Lung (tissue), 11 donors: ENCODE measurements at regions not wholly inside any gene's neighbourhood (a gene's known extent, or its start where the extent isn't known, plus 50 kb on each side); places are given as distances from the start of the nearest gene placed in this dataset.

Source experiments
- ATAC-seq: fragments of 200-7000 bp; cut with Tn5 transposase; one replicate; pipeline ENCODE4 v1.9.1; 2020; ENCODE audit warnings: moderate number of reproducible peaks; ENCODE audit not compliant: insufficient read depth, low FRiP score
- DNase-seq, 3 donors: peaks; one replicate each; pipeline ENCODE4 v3.0.0-alpha.2; 2013 to 2017
- H3K27ac ChIP-seq, 2 donors: one replicate each; pipeline ENCODE4 v1.5.1; 2013; ENCODE audit warnings: mild to moderate bottlenecking in 2 of 2, moderate library complexity in 2 of 2, control low read depth in 1 of 2, inconsistent platforms in 1 of 2, low read depth in 1 of 2, low read length in 1 of 2
- H3K27me3 ChIP-seq, 3 donors: one replicate each; pipeline ENCODE4 v1.5.1; 2013; ENCODE audit warnings: low read length in 2 of 3; ENCODE audit not compliant: control insufficient read depth in 3 of 3, insufficient read depth in 3 of 3
- H3K36me3 ChIP-seq, 4 donors: one replicate each; pipeline ENCODE4 v1.5.1; 2013; ENCODE audit warnings: low read length in 4 of 4, mild to moderate bottlenecking in 1 of 4, moderate library complexity in 1 of 4; ENCODE audit not compliant: control insufficient read depth in 4 of 4, insufficient read depth in 4 of 4
- H3K4me1 ChIP-seq, 5 donors: one replicate each; pipeline ENCODE4 v1.5.1; 2013; ENCODE audit warnings: low read length in 5 of 5, mild to moderate bottlenecking in 2 of 5, moderate library complexity in 1 of 5; ENCODE audit not compliant: control insufficient read depth in 5 of 5, insufficient read depth in 5 of 5
- H3K4me3 ChIP-seq: one replicate; pipeline ENCODE4 v1.5.1; 2013; ENCODE audit warnings: mild to moderate bottlenecking, control low read depth, moderate library complexity
- H3K9ac ChIP-seq, 2 donors: one replicate each; pipeline ENCODE4 v1.5.1; 2013; ENCODE audit warnings: low read length in 2 of 2, control low read depth in 1 of 2; ENCODE audit not compliant: insufficient read depth in 1 of 2
- H3K9me3 ChIP-seq, 4 donors: one replicate each; pipeline ENCODE4 v1.5.1; 2013; ENCODE audit warnings: low read length in 3 of 4, mild to moderate bottlenecking in 1 of 4, moderate library complexity in 1 of 4; ENCODE audit not compliant: control insufficient read depth in 4 of 4, insufficient read depth in 3 of 4
- CTCF ChIP-seq: IDR thresholded peaks from 2 replicates; pipeline ENCODE4 v1.5.1; 2012; ENCODE audit warnings: mild to moderate bottlenecking; ENCODE audit errors: control extremely low read depth, extremely low read depth
- WGBS, 2 donors: extraction: QIAGEN DNeasy Blood & Tissue Kit; methylation state at CpG; one replicate each; pipeline ENCODE4 v1.1.7; 2013; 5-methylcytosine and 5-hydroxymethylcytosine counted together
- donor health status: control.
- donor health status: control.
- donor health status: Bipolar disorder and iron deficiency.
- donor health status: healthy.
- donor health status: DM: yes; HTN: yes; CAD: no.

- no peak overlapping the region for H3K9ac ChIP-seq
- ATAC-seq = no peak
- no peak for DNase-seq
- H3K4me3 ChIP-seq = no peak overlapping the region
- 21 to 57% methylated on average over 2 of the region's 2 CpGs for WGBS, 2 donors
- H3K36me3 ChIP-seq = no peaks in the 10 kb centered on the region
- H3K27ac ChIP-seq = no peak overlapping the region
- peaks cover 0 to 7% (median 5%) of the 10 kb centered on the region in 5 donors for H3K4me1 ChIP-seq
- no peaks in the 10 kb centered on the region for H3K9me3 ChIP-seq
- H3K27me3 ChIP-seq = no peaks in the 10 kb centered on the region
- no peak for TF ChIP-seq CTCF
Observed at GRCh38 chr6:55047451-55048044, 126.8 kb upstream of the HCRTR2 start.

- H3K9ac ChIP-seq = no peak overlapping the region
Observed at GRCh38 chr6:55049866-55050265, 124.4 kb upstream of the HCRTR2 start.

GRCh38 chr6:55052846-55053245 lies 121.5 kb upstream of the HCRTR2 start:
- Histone ChIP-seq H3K4me1 (no peaks in the 10 kb centered on the region), H3K9ac (no peak overlapping the region), H3K27ac (no peak overlapping the region), H3K9me3 (no peaks in the 10 kb centered on the region), H3K36me3 (no peaks in the 10 kb centered on the region), H3K27me3 (no peaks in the 10 kb centered on the region), H3K4me3 (no peak overlapping the region)
- TF ChIP-seq CTCF = no peak
- DNase-seq (no peak), ATAC-seq (no peak)

More at GRCh38 chr6:55049866-55050265, 124.4 kb upstream of the HCRTR2 start:
- H3K4me3 ChIP-seq = no peak overlapping the region
- no peak for TF ChIP-seq CTCF
- H3K27ac ChIP-seq = no peak overlapping the region
- no peaks in the 10 kb centered on the region for H3K27me3 ChIP-seq
- H3K9me3 ChIP-seq = no peaks in the 10 kb centered on the region
- DNase-seq = no peak
- peaks cover 0 to 7% (median 5%) of the 10 kb centered on the region in 5 donors for H3K4me1 ChIP-seq
- no peak for ATAC-seq
- no peaks in the 10 kb centered on the region for H3K36me3 ChIP-seq
- WGBS, 2 donors = 87 to 94% methylated on average over 1 of the region's 1 CpG

- no peak for DNase-seq
- Histone ChIP-seq H3K27me3 (no peaks in the 10 kb centered on the region), H3K4me3 (no peak overlapping the region), H3K4me1 (no peaks in the 10 kb centered on the region), H3K36me3 (no peaks in the 10 kb centered on the region), H3K9me3 (peaks cover 0 to 13% (median 3%) of the 10 kb centered on the region in 4 donors), H3K27ac (no peak overlapping the region), H3K9ac (no peak overlapping the region)
- TF ChIP-seq CTCF = no peak
- ATAC-seq = no peak
Observed at GRCh38 chr6:55058682-55059081, 115.6 kb upstream of the HCRTR2 start.
